IgD-negative memory B cell (primary cell): ENCODE measurements at regions not wholly inside any gene's neighbourhood (a gene's known extent, or its start where the extent isn't known, plus 50 kb on each side); places are given as distances from the start of the nearest gene placed in this dataset.

ENCODE experiments used
- H3K27ac Mint-ChIP-seq, 3 donors: one replicate each; pipeline ENCODE4 v1.8.0; 2020 to 2022; ENCODE audit warnings: mild to moderate bottlenecking in 3 of 3, mixed read lengths in 3 of 3, moderate library complexity in 1 of 3
- H3K27me3 Mint-ChIP-seq: one replicate; pipeline ENCODE4 v1.8.0; 2021; ENCODE audit warnings: mixed read lengths
- H3K36me3 Mint-ChIP-seq: one replicate; pipeline ENCODE4 v1.8.0; 2020; ENCODE audit warnings: mild to moderate bottlenecking, mixed read lengths
- H3K4me1 Mint-ChIP-seq, 3 donors: one replicate each; pipeline ENCODE4 v1.8.0; 2020 to 2022; ENCODE audit warnings: mixed read lengths in 3 of 3, mild to moderate bottlenecking in 1 of 3
- H3K4me3 Mint-ChIP-seq, 4 donors: one replicate each; pipeline ENCODE4 v1.8.0; 2020 to 2022; ENCODE audit warnings: mild to moderate bottlenecking in 4 of 4, mixed read lengths in 4 of 4, moderate library complexity in 3 of 4
- H3K9me3 Mint-ChIP-seq, 3 donors: one replicate each; pipeline ENCODE4 v1.8.0; 2020 to 2021; ENCODE audit warnings: mixed read lengths in 3 of 3, mild to moderate bottlenecking in 1 of 3

DNA sequence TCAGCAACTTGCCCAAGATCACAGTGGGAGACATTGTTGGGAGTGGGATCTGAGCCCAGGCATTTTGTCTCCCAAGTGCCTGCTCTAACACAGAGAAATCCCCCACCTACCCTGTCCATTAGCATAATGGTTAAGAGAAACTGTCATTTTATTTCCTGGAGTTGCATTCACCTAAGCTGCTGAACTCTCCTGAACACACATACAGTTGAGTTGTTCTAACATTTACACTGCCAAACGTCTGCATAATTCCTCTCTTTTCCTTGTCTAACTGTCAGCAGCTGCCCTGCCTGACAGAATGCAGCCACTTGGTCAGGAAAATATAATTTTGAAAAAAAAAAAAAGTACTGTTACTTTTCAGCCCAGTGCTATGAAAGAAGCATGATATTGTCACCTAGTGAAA lies 396.3 kb upstream of the PIK3C3 start:
- no peaks in the 10 kb centered on the region for H3K27me3 Mint-ChIP-seq
- H3K9me3 Mint-ChIP-seq = peaks cover 0 to 10% (median 6%) of the 10 kb centered on the region in 3 donors
- no peaks in the 10 kb centered on the region for H3K36me3 Mint-ChIP-seq
- H3K4me1 Mint-ChIP-seq = no peaks in the 10 kb centered on the region
- H3K4me3 Mint-ChIP-seq = no peak overlapping the region
- H3K27ac Mint-ChIP-seq = no peak overlapping the region

DNA sequence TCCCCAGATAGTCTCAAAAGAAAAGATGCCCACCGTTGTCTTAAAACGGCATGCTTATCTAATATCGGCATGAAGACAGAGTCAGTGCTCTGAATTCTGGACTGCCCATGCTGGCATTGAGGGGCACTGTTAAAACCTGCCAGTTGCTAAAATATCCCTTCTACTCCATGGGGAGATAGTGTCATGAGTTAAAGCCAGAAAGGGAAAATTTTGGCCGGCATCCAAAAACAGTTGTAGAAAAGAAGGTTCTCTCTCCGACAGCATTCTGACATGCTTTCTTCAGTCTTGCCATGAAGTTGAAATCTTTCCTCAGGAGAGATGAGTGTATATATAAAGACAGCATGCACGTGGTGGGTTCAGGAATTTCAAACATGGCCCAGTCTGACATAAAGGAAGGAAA lies 401.3 kb upstream of the PIK3C3 start:
- H3K27ac Mint-ChIP-seq = no peak overlapping the region
- no peaks in the 10 kb centered on the region for H3K4me1 Mint-ChIP-seq
- H3K4me3 Mint-ChIP-seq = no peak overlapping the region
- H3K9me3 Mint-ChIP-seq = peaks cover 0 to 10% (median 6%) of the 10 kb centered on the region in 3 donors
- no peaks in the 10 kb centered on the region for H3K27me3 Mint-ChIP-seq
- no peaks in the 10 kb centered on the region for H3K36me3 Mint-ChIP-seq

DNA sequence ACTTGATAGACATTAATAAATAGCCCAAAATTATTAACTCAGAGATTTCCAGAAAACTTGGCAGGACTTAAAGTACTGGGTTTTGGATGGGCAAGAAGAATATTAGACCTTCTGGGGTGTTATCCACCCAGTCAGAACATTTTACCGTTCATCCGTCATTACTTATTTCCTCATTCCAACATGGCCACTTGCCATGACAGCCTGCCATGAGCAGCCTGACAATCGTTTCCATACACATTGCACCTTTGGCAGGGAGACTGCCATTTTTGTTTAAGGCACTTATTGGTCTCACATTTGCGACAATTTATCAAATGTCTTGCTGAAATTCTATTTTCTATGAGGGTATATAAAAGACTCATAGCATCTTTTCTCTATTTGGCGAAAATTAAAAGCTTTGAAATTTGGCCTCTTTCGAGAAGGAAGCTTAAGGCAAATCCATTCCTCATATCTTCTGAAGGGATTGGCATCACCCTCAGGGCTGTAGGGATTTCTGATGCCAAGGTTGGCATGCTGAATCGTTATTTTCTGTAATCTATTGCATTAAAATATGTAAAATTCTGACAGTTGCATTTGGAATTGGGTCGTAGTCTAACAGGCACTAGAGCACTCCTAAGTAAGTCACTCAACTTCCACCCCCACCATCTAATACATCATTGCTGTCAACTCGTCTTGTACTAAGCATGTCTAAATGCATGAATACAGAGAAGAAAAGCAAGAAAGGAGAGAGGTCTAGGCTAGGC lies 406.3 kb upstream of the PIK3C3 start:
- no peaks in the 10 kb centered on the region for H3K27me3 Mint-ChIP-seq

DNA sequence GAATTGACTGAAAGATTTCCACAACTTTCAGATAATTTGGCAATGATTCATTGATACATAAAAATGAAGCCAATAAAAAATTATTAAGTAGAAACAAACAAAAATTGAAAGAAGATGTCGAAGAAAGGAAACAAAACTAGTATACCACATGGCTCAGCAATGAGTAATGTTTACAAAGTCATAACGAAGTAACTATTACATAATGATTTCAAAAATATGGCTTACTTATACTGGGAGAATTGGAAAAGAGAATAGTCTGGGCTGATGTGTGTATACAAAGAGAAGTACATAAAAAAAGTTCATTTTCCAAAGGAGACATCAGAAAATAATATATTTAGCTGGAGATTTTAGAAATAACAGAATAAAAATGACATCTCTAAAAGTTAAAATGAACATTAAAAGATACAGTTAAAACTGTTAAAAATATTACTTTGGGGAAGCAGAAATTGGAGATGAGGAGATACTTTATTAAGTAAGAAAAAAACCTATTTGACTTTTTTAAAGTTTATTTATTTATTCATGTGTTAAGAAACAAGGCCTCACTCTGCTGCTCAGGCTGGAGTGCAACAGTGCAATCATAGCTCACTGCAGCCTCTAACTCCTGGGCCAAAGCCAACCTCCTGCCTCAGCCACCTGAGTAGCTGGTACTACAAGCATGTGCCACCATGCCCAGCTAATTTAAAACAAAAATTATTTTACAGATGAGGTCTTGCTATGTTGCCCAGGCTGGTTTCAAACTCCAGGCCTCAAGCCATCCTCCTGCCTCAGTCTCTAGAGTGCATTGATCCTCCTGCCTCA lies 409.7 kb upstream of the PIK3C3 start:
- Mint-ChIP-seq H3K4me3 (no peak overlapping the region), H3K27ac (no peak overlapping the region), H3K9me3 (peaks cover 0 to 4% (median 2%) of the 10 kb centered on the region in 3 donors), H3K4me1 (no peaks in the 10 kb centered on the region), H3K36me3 (no peaks in the 10 kb centered on the region), H3K27me3 (no peaks in the 10 kb centered on the region)

More for the DNA sequence above, 406.3 kb upstream of the PIK3C3 start:
- Mint-ChIP-seq H3K36me3 (no peaks in the 10 kb centered on the region), H3K4me1 (no peaks in the 10 kb centered on the region), H3K4me3 (no peak overlapping the region), H3K9me3 (peaks cover 0 to 2% (median 0%) of the 10 kb centered on the region in 3 donors), H3K27ac (no peak overlapping the region)

DNA sequence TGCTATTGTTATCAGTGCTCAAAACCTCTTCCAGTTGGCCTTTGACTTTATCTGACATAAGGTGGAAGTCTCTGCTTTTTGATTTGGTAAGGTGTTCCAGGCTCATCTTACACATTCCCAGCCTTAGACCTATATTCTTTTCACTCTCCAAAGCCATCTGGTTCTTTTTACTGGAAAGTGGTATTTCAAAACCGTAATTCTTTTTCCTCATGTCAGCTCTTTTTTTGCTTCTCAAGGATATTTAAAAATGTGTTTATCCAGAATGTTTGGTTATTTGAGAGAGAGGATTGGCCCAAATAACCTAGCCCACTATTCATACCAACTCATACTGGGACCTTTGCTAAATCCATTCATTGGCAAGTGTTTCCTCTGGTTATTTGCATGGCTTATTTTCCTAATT lies 411.2 kb upstream of the PIK3C3 start:
- no peak overlapping the region for H3K4me3 Mint-ChIP-seq
- no peaks in the 10 kb centered on the region for H3K4me1 Mint-ChIP-seq
- peaks cover 0 to 4% (median 2%) of the 10 kb centered on the region in 3 donors for H3K9me3 Mint-ChIP-seq
- H3K27me3 Mint-ChIP-seq = no peaks in the 10 kb centered on the region
- H3K36me3 Mint-ChIP-seq = no peaks in the 10 kb centered on the region
- H3K27ac Mint-ChIP-seq = no peak overlapping the region

DNA sequence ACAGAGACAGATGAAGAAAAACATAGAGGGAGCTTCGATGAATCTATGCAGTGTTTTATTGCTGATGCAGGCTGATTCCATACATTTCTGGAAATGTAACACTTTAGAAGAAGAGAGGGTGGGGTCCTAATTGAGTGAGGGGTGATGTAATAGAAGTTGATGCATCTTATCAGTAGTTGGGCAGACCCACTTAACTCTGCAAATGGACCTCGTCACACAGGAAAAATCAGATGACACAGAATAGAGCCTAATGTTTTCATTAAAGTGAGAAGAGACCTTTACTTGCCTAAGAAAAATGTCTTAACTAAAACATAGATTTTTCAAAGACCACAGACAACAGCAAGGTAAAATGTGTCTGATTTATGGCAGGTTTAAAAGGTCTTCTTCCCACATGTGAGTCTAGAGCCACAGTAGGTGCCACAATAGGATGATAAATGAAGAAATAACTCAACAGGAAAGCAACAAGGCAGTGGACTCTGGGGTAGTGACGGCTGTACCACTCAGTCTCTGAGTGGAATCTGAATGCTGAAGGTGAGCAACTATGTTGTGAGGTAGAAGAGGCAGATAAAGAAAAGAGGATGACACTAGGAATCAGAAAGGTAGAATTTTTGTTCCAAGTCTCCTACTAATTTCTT lies 414.7 kb upstream of the PIK3C3 start:
- no peaks in the 10 kb centered on the region for H3K27me3 Mint-ChIP-seq
- H3K36me3 Mint-ChIP-seq = no peaks in the 10 kb centered on the region
- H3K27ac Mint-ChIP-seq = no peak overlapping the region
- H3K4me3 Mint-ChIP-seq = no peak overlapping the region
- no peaks in the 10 kb centered on the region for H3K4me1 Mint-ChIP-seq
- H3K9me3 Mint-ChIP-seq = peaks cover 0 to 7% (median 4%) of the 10 kb centered on the region in 3 donors

DNA sequence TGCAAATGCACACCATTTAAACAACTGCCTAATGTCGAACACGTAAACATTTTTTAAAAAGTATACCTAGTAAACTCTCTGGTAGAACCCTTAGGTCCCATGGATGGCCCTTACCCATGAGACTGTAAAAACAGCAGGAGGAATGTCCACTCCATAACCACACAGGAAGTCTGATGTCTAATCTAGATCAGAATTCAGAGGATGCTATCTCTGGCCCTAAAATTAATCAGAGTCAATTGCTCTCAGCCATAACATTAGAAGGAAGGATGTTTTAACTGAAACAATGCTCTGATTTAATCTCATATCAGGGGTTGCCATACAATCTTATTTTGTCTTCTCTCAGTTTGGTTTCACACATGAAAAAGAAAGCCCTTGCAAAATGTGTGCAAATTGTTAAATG lies 416.3 kb upstream of the PIK3C3 start:
- H3K4me1 Mint-ChIP-seq = no peaks in the 10 kb centered on the region
- H3K27ac Mint-ChIP-seq = no peak overlapping the region
- no peaks in the 10 kb centered on the region for H3K36me3 Mint-ChIP-seq

DNA sequence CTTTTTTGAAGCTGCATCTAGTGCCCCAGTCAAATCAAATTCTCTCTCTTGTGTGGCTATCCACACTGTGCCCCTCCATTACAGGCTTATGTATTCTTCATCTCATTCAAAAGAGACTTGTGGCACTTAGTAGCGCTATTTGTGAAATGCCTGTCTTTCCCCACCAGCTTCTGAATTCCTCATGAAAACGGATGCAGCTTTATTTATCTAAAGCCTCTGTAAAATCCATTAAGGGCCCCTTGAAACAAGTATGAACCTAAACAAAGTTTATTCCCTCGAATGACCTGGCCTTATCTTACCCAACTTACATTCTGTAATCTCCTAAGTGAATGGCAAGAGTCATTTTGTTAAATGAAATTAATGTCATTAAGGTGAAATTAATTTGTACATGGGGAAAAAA lies 417.4 kb upstream of the PIK3C3 start:
- Mint-ChIP-seq H3K9me3 (peaks cover 0 to 7% (median 2%) of the 10 kb centered on the region in 3 donors), H3K36me3 (no peaks in the 10 kb centered on the region), H3K27me3 (no peaks in the 10 kb centered on the region), H3K4me3 (no peak overlapping the region), H3K27ac (no peak overlapping the region), H3K4me1 (no peaks in the 10 kb centered on the region)

More for the DNA sequence above, 416.3 kb upstream of the PIK3C3 start:
- H3K4me3 Mint-ChIP-seq = no peak overlapping the region
- peaks cover 0 to 7% (median 2%) of the 10 kb centered on the region in 3 donors for H3K9me3 Mint-ChIP-seq
- H3K27me3 Mint-ChIP-seq = no peaks in the 10 kb centered on the region

DNA sequence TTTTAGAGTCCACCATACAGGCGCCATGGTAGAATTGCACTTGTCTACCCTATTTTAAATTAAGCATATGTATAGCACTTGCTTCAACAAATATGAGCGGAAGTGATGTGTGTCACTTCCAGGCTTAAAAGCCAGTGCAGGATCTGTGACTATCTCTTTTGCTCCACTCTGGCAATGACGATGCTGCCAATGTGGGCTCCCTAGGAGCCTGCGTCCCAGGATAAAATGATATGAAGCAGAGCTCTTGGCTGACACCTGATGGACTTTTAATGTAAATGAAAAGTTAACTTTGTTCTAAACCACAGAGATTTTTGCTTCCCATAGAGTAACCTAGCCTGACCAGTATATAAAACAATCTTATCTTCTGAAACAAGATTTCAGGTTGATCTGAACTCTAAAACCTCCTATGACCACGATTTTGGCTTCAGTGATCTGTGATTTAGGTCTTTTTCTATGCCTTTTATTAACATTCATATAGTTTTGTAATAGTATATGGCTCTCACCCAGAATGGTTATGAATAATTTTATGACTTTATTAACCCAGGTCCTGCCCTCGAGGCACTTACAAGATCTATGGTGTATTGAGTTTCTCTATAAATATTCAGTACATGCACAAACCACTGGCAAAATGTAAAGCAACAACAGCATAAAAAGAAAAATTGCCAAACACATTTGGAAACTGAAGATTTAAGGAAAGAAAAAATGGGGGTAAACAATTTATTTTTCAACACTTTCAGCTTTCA lies 422.5 kb upstream of the PIK3C3 start:
- Mint-ChIP-seq H3K27me3 (no peaks in the 10 kb centered on the region), H3K9me3 (peaks cover 0 to 5% (median 4%) of the 10 kb centered on the region in 3 donors)

DNA sequence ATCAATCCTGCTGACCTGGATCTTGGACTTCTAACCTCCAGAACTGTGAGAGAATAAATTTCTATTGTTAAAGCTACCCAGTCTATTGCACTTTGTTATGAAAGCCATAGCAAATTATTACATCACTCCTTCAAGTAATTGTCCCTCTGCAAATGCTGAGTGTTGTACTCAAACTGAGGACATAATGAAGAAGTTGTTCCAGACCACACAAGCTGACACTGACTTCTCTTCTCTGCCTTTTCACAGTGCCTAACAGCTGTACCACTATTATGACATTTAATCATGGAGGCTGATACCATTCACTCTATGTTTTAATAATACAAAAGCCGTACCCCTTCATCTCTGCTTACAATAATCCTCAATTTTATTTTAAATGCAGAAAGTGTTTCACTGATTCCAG lies 424.1 kb upstream of the PIK3C3 start:
- H3K9me3 Mint-ChIP-seq = peaks cover 2 to 4% (median 4%) of the 10 kb centered on the region in 3 donors
- no peaks in the 10 kb centered on the region for H3K27me3 Mint-ChIP-seq
- no peak overlapping the region for H3K27ac Mint-ChIP-seq
- no peak overlapping the region for H3K4me3 Mint-ChIP-seq
- no peaks in the 10 kb centered on the region for H3K36me3 Mint-ChIP-seq
- H3K4me1 Mint-ChIP-seq = no peaks in the 10 kb centered on the region

More for the DNA sequence above, 422.5 kb upstream of the PIK3C3 start:
- H3K4me1 Mint-ChIP-seq = no peaks in the 10 kb centered on the region
- no peak overlapping the region for H3K27ac Mint-ChIP-seq
- H3K4me3 Mint-ChIP-seq = no peak overlapping the region
- H3K36me3 Mint-ChIP-seq = no peaks in the 10 kb centered on the region

DNA sequence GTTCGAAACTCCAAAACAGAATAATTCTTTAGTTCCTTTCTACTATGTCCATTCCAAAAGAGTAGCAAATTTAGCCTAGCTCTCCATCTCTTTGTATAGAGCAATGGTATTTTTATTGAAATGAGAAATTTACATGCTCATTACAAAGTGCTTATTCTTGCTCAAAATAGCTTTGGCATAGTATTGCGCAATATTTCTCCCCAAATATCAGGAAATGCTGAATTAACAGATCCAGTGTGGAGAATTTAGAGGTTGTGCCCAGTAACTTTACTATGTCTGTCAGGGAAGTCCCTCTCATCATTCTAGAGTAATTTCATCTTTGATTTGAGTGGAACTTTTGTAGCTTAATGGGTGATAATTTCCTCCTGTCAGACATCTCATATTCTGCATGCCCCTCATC lies 425.9 kb upstream of the PIK3C3 start:
- H3K27me3 Mint-ChIP-seq = no peaks in the 10 kb centered on the region
- no peaks in the 10 kb centered on the region for H3K4me1 Mint-ChIP-seq
- no peak overlapping the region for H3K4me3 Mint-ChIP-seq
- peaks cover 3% of the 10 kb centered on the region for H3K36me3 Mint-ChIP-seq
- no peak overlapping the region for H3K27ac Mint-ChIP-seq
- H3K9me3 Mint-ChIP-seq = peaks cover 2 to 8% (median 4%) of the 10 kb centered on the region in 3 donors

DNA sequence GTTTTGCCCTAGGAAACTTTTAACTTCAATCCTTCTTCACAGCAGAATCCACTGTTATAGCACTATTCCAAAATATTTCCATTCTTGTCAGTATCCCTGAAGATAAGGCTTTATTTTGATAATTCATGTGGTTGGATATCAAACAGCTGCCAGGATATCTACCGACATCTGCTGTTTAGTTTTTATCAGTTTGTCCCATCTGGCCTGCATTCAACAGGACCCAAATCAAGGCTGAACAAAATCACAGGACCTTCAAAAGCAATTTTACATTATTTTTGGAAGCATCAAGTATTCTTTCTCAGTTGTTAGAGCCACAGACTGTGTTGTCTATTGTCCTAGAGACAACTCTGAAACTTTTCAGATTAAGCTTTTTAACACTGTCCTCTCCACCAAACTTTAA lies 429.0 kb upstream of the PIK3C3 start:
- peaks cover 3 to 12% (median 4%) of the 10 kb centered on the region in 3 donors for H3K9me3 Mint-ChIP-seq
- H3K27me3 Mint-ChIP-seq = no peaks in the 10 kb centered on the region
- H3K36me3 Mint-ChIP-seq = peaks cover 3% of the 10 kb centered on the region
- no peaks in the 10 kb centered on the region for H3K4me1 Mint-ChIP-seq
- H3K4me3 Mint-ChIP-seq = no peak overlapping the region
- no peak overlapping the region for H3K27ac Mint-ChIP-seq

DNA sequence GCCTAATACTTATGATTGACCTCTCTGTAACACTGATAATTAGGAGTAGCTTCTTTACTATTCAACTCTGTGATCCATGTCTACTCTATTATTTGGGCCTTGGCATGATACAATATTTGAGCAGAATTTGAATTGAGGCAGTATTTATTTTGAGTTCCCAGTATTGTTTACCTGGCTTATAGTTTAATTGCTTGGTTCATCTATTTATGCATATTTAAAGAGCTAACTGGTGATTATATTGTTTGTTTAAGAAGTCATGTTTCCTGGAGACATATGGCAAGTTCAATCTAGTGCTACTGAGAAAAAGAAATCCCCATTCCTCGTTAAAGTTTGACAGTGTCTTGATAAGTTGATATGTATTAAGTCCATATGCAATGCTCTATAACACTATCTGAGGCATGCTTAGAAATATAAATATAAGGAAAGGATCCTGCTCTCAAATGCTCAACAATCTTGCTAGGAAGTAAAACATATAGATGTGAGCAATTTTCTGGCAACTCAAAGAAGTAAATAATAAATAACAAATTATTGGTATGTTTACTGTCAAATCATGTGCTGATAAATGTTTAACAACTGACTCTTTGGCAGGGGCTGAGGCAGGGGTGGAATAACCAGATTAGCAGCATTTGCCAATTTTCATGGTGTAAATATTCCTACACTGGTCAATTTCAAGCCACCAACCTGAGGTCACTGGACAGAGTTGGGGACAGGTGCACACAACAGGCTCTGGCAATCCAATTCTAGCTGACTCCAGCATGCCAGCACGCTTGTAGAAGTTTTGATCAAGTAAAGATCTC lies 430.2 kb upstream of the PIK3C3 start:
- H3K4me1 Mint-ChIP-seq = no peaks in the 10 kb centered on the region
- H3K36me3 Mint-ChIP-seq = peaks cover 3% of the 10 kb centered on the region
- no peak overlapping the region for H3K27ac Mint-ChIP-seq
- no peaks in the 10 kb centered on the region for H3K27me3 Mint-ChIP-seq
- peaks cover 3 to 14% (median 6%) of the 10 kb centered on the region in 3 donors for H3K9me3 Mint-ChIP-seq
- H3K4me3 Mint-ChIP-seq = no peak overlapping the region

DNA sequence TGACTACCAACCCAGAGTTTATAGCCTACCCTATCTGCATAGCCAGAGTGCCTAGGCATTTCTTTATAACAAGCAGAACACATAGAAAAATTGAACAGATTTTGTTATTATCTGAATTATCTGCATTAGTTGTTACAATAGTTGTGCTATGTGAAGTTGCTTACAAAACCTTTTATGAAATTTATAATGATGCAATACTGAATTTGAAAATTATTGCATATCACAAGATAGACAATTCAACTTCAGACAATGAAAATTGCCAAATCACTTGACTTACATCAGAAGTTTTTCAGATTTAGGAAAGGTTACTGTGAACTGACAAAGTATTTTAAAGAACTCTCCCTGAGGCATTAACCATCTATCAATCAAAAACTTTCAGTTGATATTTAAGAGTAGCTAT lies 437.9 kb upstream of the PIK3C3 start:
- Mint-ChIP-seq H3K36me3 (no peaks in the 10 kb centered on the region), H3K4me1 (no peaks in the 10 kb centered on the region), H3K27ac (no peak overlapping the region), H3K9me3 (peaks cover 1 to 15% (median 2%) of the 10 kb centered on the region in 3 donors), H3K27me3 (no peaks in the 10 kb centered on the region), H3K4me3 (no peak overlapping the region)
